PC-9 (cell line): ENCODE measurements at regions not wholly inside any gene's neighbourhood (a gene's known extent, or its start where the extent isn't known, plus 50 kb on each side); places are given as distances from the start of the nearest gene placed in this dataset.

Experiments used
- BruUV-seq: library from RNA; stranded (reverse); fragments of 400-500 nt; replicated peaks from 2 replicates; lab custom pipeline; 2021; lab: Mats Ljungman, UMichigan
- CTCF ChIA-PET: fragments of 300-600 bp; sonication (Branson Sonifier 250); formaldehyde crosslinking; loops from one replicate; lab custom pipeline; 2022; ENCODE audit warnings: antibody characterized with exemption; lab: Charles Lee
- POLR2A ChIA-PET: fragments of 300-600 bp; sonication (Branson Sonifier 250); formaldehyde crosslinking; loops from one replicate; lab custom pipeline; 2022; ENCODE audit warnings: antibody characterized with exemption; ENCODE audit not compliant: unreplicated experiment; lab: Charles Lee
- DNase-seq, 2 experiments: peaks; one replicate each; pipeline versions ENCODE4 v3.0.0 to v3.0.0-alpha.2; 2015 to 2022; ENCODE audit warnings: mixed read lengths in 1 of 2
- H2AFZ ChIP-seq: fragments of 200-600 bp; sonication (generic); 2 replicates; pipeline ENCODE4 v1.8.1; 2017; ENCODE audit warnings: antibody characterized with exemption
- H3F3A ChIP-seq: fragments of 200-600 bp; sonication (generic); 2 replicates; pipeline ENCODE4 v1.8.1; 2017; ENCODE audit warnings: antibody characterized with exemption, mild to moderate bottlenecking, low read depth; ENCODE audit not compliant: insufficient read depth
- H3K27ac ChIP-seq: fragments of 200-600 bp; sonication (generic); 2 replicates; pipeline ENCODE4 v1.6.1; 2016; ENCODE audit warnings: mixed run types
- H3K27me3 ChIP-seq: fragments of 200-600 bp; sonication (generic); 2 replicates; pipeline ENCODE4 v1.6.1; 2016; ENCODE audit warnings: low read depth, mixed run types; ENCODE audit not compliant: insufficient read depth
- H3K36me3 ChIP-seq: fragments of 200-600 bp; sonication (generic); 2 replicates; pipeline ENCODE4 v1.6.1; 2016; ENCODE audit warnings: low read depth, mixed run types
- H3K4me1 ChIP-seq: fragments of 200-600 bp; sonication (generic); replicated peaks from 2 replicates; pipeline ENCODE4 v1.6.1; 2016; ENCODE audit warnings: mixed run types; ENCODE audit not compliant: insufficient read depth
- H3K4me2 ChIP-seq: fragments of 200-600 bp; sonication (generic); 2 replicates; pipeline ENCODE4 v1.6.1; 2017; ENCODE audit warnings: mixed run types
- H3K4me3 ChIP-seq: fragments of 200-600 bp; sonication (generic); 2 replicates; pipeline ENCODE4 v1.6.1; 2016; ENCODE audit warnings: mixed run types
- H3K79me2 ChIP-seq: fragments of 200-600 bp; sonication (generic); 2 replicates; pipeline ENCODE4 v1.6.1; 2017; ENCODE audit warnings: low read depth, mixed run types
- H3K9me2 ChIP-seq: fragments of 200-600 bp; sonication (generic); 2 replicates; pipeline ENCODE4 v1.8.1; 2017; ENCODE audit warnings: mild to moderate bottlenecking; ENCODE audit not compliant: insufficient read depth
- H3K9me3 ChIP-seq: fragments of 200-600 bp; sonication (generic); 2 replicates; pipeline ENCODE4 v1.8.1; 2016; ENCODE audit warnings: low read depth; ENCODE audit not compliant: insufficient read depth
- H4K20me1 ChIP-seq: fragments of 200-600 bp; sonication (generic); 2 replicates; pipeline ENCODE4 v1.8.1; 2017; ENCODE audit not compliant: insufficient read depth
- CTCF ChIP-seq: fragments of 200-600 bp; sonication (generic); conservative IDR thresholded peaks from 2 replicates; pipeline ENCODE4 v1.6.1; 2017; ENCODE audit warnings: mixed run types, antibody characterized with exemption, mild to moderate bottlenecking, moderate library complexity
- EZH2 ChIP-seq: fragments of 200-600 bp; sonication (generic); IDR thresholded peaks from 2 replicates; pipeline ENCODE4 v1.8.0; 2017; ENCODE audit warnings: antibody characterized with exemption, low read depth
- intact Hi-C: fragments of 100-400 bp; cut with micrococcal nuclease; formaldehyde crosslinking; loops from one replicate; pipeline ENCODE4 v1.10.0; 2022; ENCODE audit not compliant: unreplicated experiment

DNA sequence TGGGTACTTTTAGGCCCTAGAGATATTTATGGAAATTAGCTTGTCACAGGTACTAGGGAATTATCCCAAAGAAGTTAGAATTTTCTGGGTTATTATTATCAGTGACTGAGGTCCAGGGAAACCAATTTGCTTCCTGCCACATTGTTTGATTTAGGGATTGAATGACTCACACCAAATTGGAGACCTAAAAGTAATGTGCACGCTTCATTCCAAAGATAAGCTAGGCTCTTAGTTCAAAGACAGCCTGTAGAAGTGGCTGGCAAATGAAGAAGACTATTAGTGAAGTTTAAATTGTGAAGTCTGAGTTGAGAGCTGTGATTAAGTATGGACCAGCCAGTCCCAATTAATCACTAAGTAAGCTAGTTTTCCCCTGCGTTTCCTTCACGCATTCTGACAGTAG is 188.1 kb upstream of the MYO3A start:
- CTCF ChIA-PET, result interaction anchor here (0.6 kb wide), 1 partner anchor 1696 kb away, joined by 3 read pairs; no protein-coding TSS in a partner anchor
- Histone ChIP-seq H3K9me3 (no peaks in the 10 kb centered on the region), H3F3A (no peaks in the 10 kb centered on the region), H3K27ac (no peak overlapping the region), H3K4me1 (no peaks in the 10 kb centered on the region), H2AFZ (no peak overlapping the region), H3K27me3 (no peaks in the 10 kb centered on the region; the same call in 1 of the 2 replicates), H3K36me3 (no peaks in the 10 kb centered on the region), H3K79me2 (no peaks in the 10 kb centered on the region), H3K4me2 (no peak overlapping the region), H3K9me2 (no peaks in the 10 kb centered on the region), H3K4me3 (no peak overlapping the region), H4K20me1 (no peaks in the 10 kb centered on the region)
- POLR2A ChIA-PET, result no interaction called here
- TF ChIP-seq CTCF, result no peak
- intact Hi-C loops, result no loop called here
- BruUV-seq, result no TSS peak
- DNase-seq, result no peak

DNA sequence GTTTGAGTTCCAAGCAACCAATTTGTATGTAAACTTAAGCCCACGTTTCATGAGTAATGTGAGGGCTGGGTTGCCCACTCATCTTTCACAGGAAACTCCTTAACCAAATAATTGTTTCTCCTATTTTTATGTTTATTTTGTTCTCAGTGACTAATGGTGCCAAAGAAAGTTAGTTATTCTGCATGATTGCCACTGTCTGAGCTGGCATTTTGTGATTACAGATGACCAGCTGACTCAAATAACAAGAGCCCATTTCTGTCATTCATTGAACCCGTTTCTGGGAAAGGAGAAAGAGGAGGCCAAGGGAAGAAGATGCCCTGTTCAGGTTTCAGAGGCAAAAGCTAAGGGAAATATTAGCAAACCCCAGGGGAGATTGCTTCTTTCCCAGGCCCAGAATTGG is 186.9 kb upstream of the MYO3A start:
- Histone ChIP-seq H2AFZ (no peak overlapping the region), H3K4me3 (no peak overlapping the region), H3K4me1 (no peaks in the 10 kb centered on the region), H3K4me2 (no peak overlapping the region), H3K79me2 (no peaks in the 10 kb centered on the region), H3K36me3 (no peaks in the 10 kb centered on the region), H3K27ac (no peak overlapping the region), H3K9me2 (no peaks in the 10 kb centered on the region), H4K20me1 (no peaks in the 10 kb centered on the region), H3K27me3 (no peaks in the 10 kb centered on the region; the same call in 1 of the 2 replicates), H3K9me3 (no peaks in the 10 kb centered on the region), H3F3A (no peaks in the 10 kb centered on the region)
- ChIA-PET POLR2A (no interaction called here), CTCF (no interaction called here)
- intact Hi-C loops, result no loop called here
- no TSS peak for BruUV-seq
- TF ChIP-seq CTCF, result no peak
- TF ChIP-seq EZH2, result no peak
- no peak for DNase-seq

GRCh38 chr10:25748509-25748908 is 185.5 kb upstream of the MYO3A start:
- Histone ChIP-seq H3F3A (no peaks in the 10 kb centered on the region), H3K9me2 (no peaks in the 10 kb centered on the region), H3K9me3 (no peaks in the 10 kb centered on the region), H4K20me1 (no peaks in the 10 kb centered on the region), H3K4me1 (no peaks in the 10 kb centered on the region), H3K27me3 (no peaks in the 10 kb centered on the region), H3K4me2 (no peak overlapping the region), H2AFZ (no peak overlapping the region), H3K36me3 (no peaks in the 10 kb centered on the region), H3K4me3 (no peak overlapping the region), H3K79me2 (no peaks in the 10 kb centered on the region), H3K27ac (no peak overlapping the region)
- no peak for TF ChIP-seq EZH2
- TF ChIP-seq CTCF, result no peak
- DNase-seq, result no peak
- no TSS peak for BruUV-seq
- intact Hi-C loops, result no loop called here
- CTCF ChIA-PET, result no interaction called here
- POLR2A ChIA-PET, result no interaction called here
